ENCODE measurements at regions not wholly inside any gene's neighbourhood (a gene's known extent, or its start where the extent isn't known, plus 50 kb on each side); places are given as distances from the start of the nearest gene placed in this dataset.

DNA sequence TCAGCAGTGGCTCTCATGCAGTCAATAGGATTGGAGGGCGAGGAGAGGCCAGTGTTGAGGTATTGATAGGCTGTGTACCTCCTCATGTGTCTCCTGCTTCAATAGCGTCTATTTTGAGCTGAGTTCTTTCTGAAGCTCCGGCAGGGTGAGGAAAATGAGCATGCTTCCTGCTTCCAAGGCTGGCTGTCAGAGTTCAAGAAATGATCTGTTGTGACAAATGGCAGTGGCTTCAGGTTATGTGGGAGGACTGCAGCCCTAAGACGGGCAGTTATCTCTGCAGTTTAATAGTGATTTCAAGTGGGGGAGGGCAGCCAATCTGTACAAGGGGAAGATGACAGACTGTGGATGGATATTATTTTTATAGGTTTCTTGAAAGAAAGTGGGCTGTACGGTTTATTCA, 54.0 kb upstream of the CXCL14 start:
- WGBS (ENCODE audit: insufficient coverage, insufficient replicate concordance, low lambda C conversion rate, missing lambda C conversion rate), result 31% methylated on average over 5 of the region's 5 CpGs
- ChIA-PET RAD21 (ENCODE audit: unreplicated experiment) (no interaction called here), CTCF (no interaction called here), SMC1A (ENCODE audit: uncharacterized antibody, unreplicated experiment) (no interaction called here), POLR2A (no interaction called here)
- no peak for DNase-seq (ENCODE audit: low read depth, low spot score)
- FAIRE-seq, result no peak
- TF ChIP-seq ZNF24 (IDR thresholded peaks at IDR 0.05), result no peak
- TF ChIP-seq, protein P1, sequence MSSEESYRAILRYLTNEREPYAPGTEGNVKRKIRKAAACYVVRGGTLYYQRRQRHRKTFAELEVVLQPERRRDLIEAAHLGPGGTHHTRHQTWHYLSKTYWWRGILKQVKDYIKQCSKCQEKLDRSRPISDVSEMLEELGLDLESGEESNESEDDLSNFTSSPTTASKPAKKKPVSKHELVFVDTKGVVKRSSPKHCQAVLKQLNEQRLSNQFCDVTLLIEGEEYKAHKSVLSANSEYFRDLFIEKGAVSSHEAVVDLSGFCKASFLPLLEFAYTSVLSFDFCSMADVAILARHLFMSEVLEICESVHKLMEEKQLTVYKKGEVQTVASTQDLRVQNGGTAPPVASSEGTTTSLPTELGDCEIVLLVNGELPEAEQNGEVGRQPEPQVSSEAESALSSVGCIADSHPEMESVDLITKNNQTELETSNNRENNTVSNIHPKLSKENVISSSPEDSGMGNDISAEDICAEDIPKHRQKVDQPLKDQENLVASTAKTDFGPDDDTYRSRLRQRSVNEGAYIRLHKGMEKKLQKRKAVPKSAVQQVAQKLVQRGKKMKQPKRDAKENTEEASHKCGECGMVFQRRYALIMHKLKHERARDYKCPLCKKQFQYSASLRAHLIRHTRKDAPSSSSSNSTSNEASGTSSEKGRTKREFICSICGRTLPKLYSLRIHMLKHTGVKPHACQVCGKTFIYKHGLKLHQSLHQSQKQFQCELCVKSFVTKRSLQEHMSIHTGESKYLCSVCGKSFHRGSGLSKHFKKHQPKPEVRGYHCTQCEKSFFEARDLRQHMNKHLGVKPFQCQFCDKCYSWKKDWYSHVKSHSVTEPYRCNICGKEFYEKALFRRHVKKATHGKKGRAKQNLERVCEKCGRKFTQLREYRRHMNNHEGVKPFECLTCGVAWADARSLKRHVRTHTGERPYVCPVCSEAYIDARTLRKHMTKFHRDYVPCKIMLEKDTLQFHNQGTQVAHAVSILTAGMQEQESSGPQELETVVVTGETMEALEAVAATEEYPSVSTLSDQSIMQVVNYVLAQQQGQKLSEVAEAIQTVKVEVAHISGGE (CRISPR knock-in tag; IDR thresholded peaks at IDR 0.05), result no peak
- no peak for TF ChIP-seq POLR2AphosphoS2 (IDR thresholded peaks at IDR 0.05; ENCODE audit: low read depth, low read length)
- no peak for TF ChIP-seq NBN (IDR thresholded peaks at IDR 0.05)
- TF ChIP-seq HCFC1 (IDR thresholded peaks at IDR 0.05; ENCODE audit: low read length), result no peak
- TF ChIP-seq PML (IDR thresholded peaks at IDR 0.05; ENCODE audit: low read length), result no peak
- TF ChIP-seq MAX (IDR thresholded peaks at IDR 0.05; ENCODE audit: low read depth, low read length), result no peak
- TF ChIP-seq RBBP5 (conservative IDR thresholded peaks at IDR 0.05), result no peak
- TF ChIP-seq PKNOX1 (IDR thresholded peaks at IDR 0.05), result no peak
- TF ChIP-seq, protein P2, sequence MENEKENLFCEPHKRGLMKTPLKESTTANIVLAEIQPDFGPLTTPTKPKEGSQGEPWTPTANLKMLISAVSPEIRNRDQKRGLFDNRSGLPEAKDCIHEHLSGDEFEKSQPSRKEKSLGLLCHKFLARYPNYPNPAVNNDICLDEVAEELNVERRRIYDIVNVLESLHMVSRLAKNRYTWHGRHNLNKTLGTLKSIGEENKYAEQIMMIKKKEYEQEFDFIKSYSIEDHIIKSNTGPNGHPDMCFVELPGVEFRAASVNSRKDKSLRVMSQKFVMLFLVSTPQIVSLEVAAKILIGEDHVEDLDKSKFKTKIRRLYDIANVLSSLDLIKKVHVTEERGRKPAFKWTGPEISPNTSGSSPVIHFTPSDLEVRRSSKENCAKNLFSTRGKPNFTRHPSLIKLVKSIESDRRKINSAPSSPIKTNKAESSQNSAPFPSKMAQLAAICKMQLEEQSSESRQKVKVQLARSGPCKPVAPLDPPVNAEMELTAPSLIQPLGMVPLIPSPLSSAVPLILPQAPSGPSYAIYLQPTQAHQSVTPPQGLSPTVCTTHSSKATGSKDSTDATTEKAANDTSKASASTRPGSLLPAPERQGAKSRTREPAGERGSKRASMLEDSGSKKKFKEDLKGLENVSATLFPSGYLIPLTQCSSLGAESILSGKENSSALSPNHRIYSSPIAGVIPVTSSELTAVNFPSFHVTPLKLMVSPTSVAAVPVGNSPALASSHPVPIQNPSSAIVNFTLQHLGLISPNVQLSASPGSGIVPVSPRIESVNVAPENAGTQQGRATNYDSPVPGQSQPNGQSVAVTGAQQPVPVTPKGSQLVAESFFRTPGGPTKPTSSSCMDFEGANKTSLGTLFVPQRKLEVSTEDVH (IDR thresholded peaks at IDR 0.05; ENCODE audit: low read depth, partially characterized antibody), result no peak
- Histone ChIP-seq H3K36me3 (ENCODE audit: control insufficient read depth in 2 of 2, insufficient read depth in 2 of 2, low read length in 1 of 2) (no peaks in the 10 kb centered on the region), H3K27me3 (replicated peaks in 1 of 2; ENCODE audit: control insufficient read depth in 2 of 2, insufficient read depth in 2 of 2, low read length in 1 of 2) (no peaks in the 10 kb centered on the region; a peak in 1 of 4 replicates), H3K4me1 (ENCODE audit: control insufficient read depth, insufficient read depth, low read length) (no peaks in the 10 kb centered on the region), H3K9me3 (replicated peaks; ENCODE audit: control insufficient read depth, insufficient read depth, low read length) (no peaks in the 10 kb centered on the region), H3K4me2 (ENCODE audit: control insufficient read depth, insufficient read depth) (no peak overlapping the region), H3K27ac (ENCODE audit: control insufficient read depth, insufficient read depth) (no peak overlapping the region), H4K20me1 (ENCODE audit: control insufficient read depth, insufficient read depth) (no peaks in the 10 kb centered on the region), H2AFZ (ENCODE audit: control insufficient read depth, low read depth, low read length) (no peak overlapping the region), H3K79me2 (ENCODE audit: control insufficient read depth, insufficient read depth, low read length) (no peaks in the 10 kb centered on the region), H3K4me3 (no peak overlapping the region), H3K9ac (ENCODE audit: control insufficient read depth, insufficient read depth, low read length) (no peak overlapping the region)
- BruUV-seq (replicated peaks), result no TSS peak
- no peak for ATAC-seq
- in situ Hi-C loops (cut with MboI), result no loop called here
- intact Hi-C loops (cut with micrococcal nuclease; ENCODE audit: unreplicated experiment), result no loop called here

Measured in GM12878 (cell line).